SK-N-SH (cell line): ENCODE measurements at regions not wholly inside any gene's neighbourhood (a gene's known extent, or its start where the extent isn't known, plus 50 kb on each side); places are given as distances from the start of the nearest gene placed in this dataset.

Experiments used
- CHD2 ChIP-seq: fragments of 150-350 bp; IDR thresholded peaks from 2 replicates; pipeline ENCODE4 v1.6.1; 2018; ENCODE audit warnings: low read length; ENCODE audit not compliant: partially characterized antibody
- CTCF ChIP-seq: fragments of 200-600 bp; sonication (generic); IDR thresholded peaks from 2 replicates; pipeline ENCODE4 v1.6.1; 2017; ENCODE audit warnings: antibody characterized with exemption, mild to moderate bottlenecking, moderate library complexity
- EP300 ChIP-seq, 2 experiments: IDR thresholded peaks; 2 replicates each; pipeline versions ENCODE4 v1.4.0 to v1.6.1; 2012; ENCODE audit warnings: borderline replicate concordance in 1 of 2, low read depth in 1 of 2, low read length in 1 of 2
- MXI1 ChIP-seq: IDR thresholded peaks from 2 replicates; pipeline ENCODE4 v1.6.1; 2012; ENCODE audit warnings: mild to moderate bottlenecking, low read depth, low read length, improper control_type of control experiment
- RAD21 ChIP-seq: IDR thresholded peaks from 2 replicates; pipeline ENCODE4 v1.6.1; 2012; ENCODE audit warnings: mild to moderate bottlenecking, low read length
- REST ChIP-seq: IDR thresholded peaks from 2 replicates; pipeline ENCODE4 v1.6.1; 2012; ENCODE audit warnings: mild to moderate bottlenecking, low read depth, low read length, moderate library complexity
- SMC3 ChIP-seq: IDR thresholded peaks from 2 replicates; pipeline ENCODE4 v1.6.1; 2012; ENCODE audit warnings: low read depth, low read length, improper control_type of control experiment
- TAF1 ChIP-seq: IDR thresholded peaks from 2 replicates; pipeline ENCODE4 v1.6.1; 2012; ENCODE audit warnings: low read depth, mild to moderate bottlenecking, low read length, moderate library complexity, borderline replicate concordance

DNA sequence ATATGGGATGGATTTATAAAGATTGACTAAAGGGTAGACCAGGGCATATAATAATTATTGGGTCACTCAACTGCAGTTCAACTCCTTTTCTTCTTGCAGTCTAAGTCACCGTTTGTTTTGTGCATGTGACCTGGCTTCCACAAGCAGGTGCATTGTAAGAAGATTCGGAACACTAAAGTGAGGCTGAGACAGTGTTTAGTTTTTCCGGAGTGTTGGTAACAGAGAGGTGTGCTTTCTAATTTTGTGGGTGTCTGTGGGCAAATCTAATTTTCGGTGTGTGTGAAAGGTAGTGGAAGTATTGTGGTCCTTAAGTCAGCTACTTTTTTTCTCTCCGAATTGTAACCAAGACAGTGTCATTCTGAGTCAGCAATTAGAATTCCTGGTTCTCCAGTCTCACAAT lies 184.5 kb downstream of the CDH19 start:
- TF ChIP-seq REST (no peak), CTCF (no peak), SMC3 (no peak), EP300 (IDR thresholded peaks at IDR 0.05; ENCODE audit: borderline replicate concordance in 1 of 2, low read depth in 1 of 2, low read length in 1 of 2) (no peak), TAF1 (no peak), MXI1 (no peak), RAD21 (no peak), CHD2 (no peak)
